SK-N-SH (cell line): ENCODE measurements at regions not wholly inside any gene's neighbourhood (a gene's known extent, or its start where the extent isn't known, plus 50 kb on each side); places are given as distances from the start of the nearest gene placed in this dataset.

Experiments
- CTCF ChIA-PET: fragments of 300-600, 350-600 bp; formaldehyde crosslinking; extraction: SDS; loops from one replicate; lab custom pipeline; 2021; lab: Yijun Ruan, JAX
- POLR2A ChIA-PET: fragments of 350-600 bp; sonication (Branson Sonifier 250); formaldehyde crosslinking; extraction: SDS; loops from one replicate; lab custom pipeline; 2020; ENCODE audit warnings: antibody characterized with exemption, inconsistent platforms; lab: Yijun Ruan, JAX
- DNase-seq: peaks from one replicate; pipeline ENCODE4 v3.0.0; 2012
- H2AFZ ChIP-seq: fragments of 200-600 bp; sonication (generic); 2 replicates; pipeline ENCODE4 v1.8.1; 2016; ENCODE audit warnings: antibody characterized with exemption, mild to moderate bottlenecking, low read depth
- H3F3A ChIP-seq: fragments of 200-600 bp; sonication (generic); replicated peaks from 2 replicates; pipeline ENCODE3; 2016; ENCODE audit warnings: antibody characterized with exemption, mild to moderate bottlenecking; ENCODE audit not compliant: insufficient read depth
- H3K27ac ChIP-seq, 2 experiments: fragments of 200-500 bp in 1 of 2; fragments of 200-600 bp in 1 of 2; sonication (Bioruptor generic) in 1 of 2; sonication (generic), shearing (Covaris generic) in 1 of 2; 2 replicates each; pipeline versions ENCODE4 v1.5.1 to v1.6.1; 2014 to 2016; ENCODE audit warnings: low read depth in 2 of 2, inconsistent platforms in 1 of 2, low read length in 1 of 2, mild to moderate bottlenecking in 1 of 2, mixed read lengths in 1 of 2
- H3K27me3 ChIP-seq: fragments of 200-600 bp; sonication (generic), shearing (Covaris generic); 2 replicates; pipeline ENCODE4 v1.6.1; 2016; ENCODE audit warnings: mixed run types; ENCODE audit not compliant: insufficient read depth
- H3K36me3 ChIP-seq, 2 experiments: fragments of 200-500 bp in 1 of 2; fragments of 200-600 bp in 1 of 2; sonication (Bioruptor generic) in 1 of 2; sonication (generic) in 1 of 2; replicated peaks in 1 of 2; 2 replicates each; pipeline versions ENCODE3 to v1.5.1; 2014 to 2016; ENCODE audit warnings: low read length in 1 of 2, mild to moderate bottlenecking in 1 of 2; ENCODE audit not compliant: insufficient read depth in 2 of 2, control insufficient read depth in 1 of 2
- H3K4me1 ChIP-seq, 2 experiments: fragments of 200-500 bp in 1 of 2; fragments of 200-600 bp in 1 of 2; sonication (Bioruptor generic) in 1 of 2; sonication (generic), shearing (Covaris generic) in 1 of 2; 2 replicates each; pipeline versions ENCODE4 v1.5.1 to v1.6.1; 2014 to 2016; ENCODE audit warnings: low read depth in 1 of 2, low read length in 1 of 2, mixed run types in 1 of 2; ENCODE audit not compliant: insufficient read depth in 2 of 2, control insufficient read depth in 1 of 2
- H3K4me2 ChIP-seq: fragments of 200-600 bp; sonication (generic), shearing (Covaris generic); 2 replicates; pipeline ENCODE4 v1.6.1; 2017; ENCODE audit warnings: mixed run types
- H3K4me3 ChIP-seq, 2 experiments: fragments of 200-500 bp in 1 of 2; fragments of 200-600 bp in 1 of 2; sonication (Bioruptor generic) in 1 of 2; sonication (generic), shearing (Covaris generic) in 1 of 2; 2 replicates each; pipeline versions ENCODE4 v1.5.1 to v1.8.1; 2014 to 2016; ENCODE audit warnings: low read depth in 2 of 2, inconsistent platforms in 1 of 2, low read length in 1 of 2, mild to moderate bottlenecking in 1 of 2, mixed read lengths in 1 of 2, moderate library complexity in 1 of 2
- H3K79me2 ChIP-seq: fragments of 200-600 bp; sonication (generic); 2 replicates; pipeline ENCODE4 v1.8.1; 2017; ENCODE audit warnings: mild to moderate bottlenecking; ENCODE audit not compliant: insufficient read depth
- H3K9ac ChIP-seq: fragments of 200-600 bp; sonication (generic); 2 replicates; pipeline ENCODE4 v1.6.1; 2017; ENCODE audit warnings: mixed run types
- H3K9me2 ChIP-seq: fragments of 200-600 bp; sonication (generic); 2 replicates; pipeline ENCODE4 v1.6.1; 2017; ENCODE audit warnings: mixed run types
- H3K9me3 ChIP-seq: fragments of 200-600 bp; sonication (generic); 2 replicates; pipeline ENCODE4 v1.6.1; 2017; ENCODE audit warnings: mixed run types, mild to moderate bottlenecking, moderate library complexity
- H4K20me1 ChIP-seq: fragments of 200-600 bp; sonication (generic); 2 replicates; pipeline ENCODE4 v1.6.1; 2017; ENCODE audit warnings: mild to moderate bottlenecking, mixed run types; ENCODE audit not compliant: insufficient read depth
- CTCF ChIP-seq: fragments of 200-600 bp; sonication (generic); IDR thresholded peaks from 2 replicates; pipeline ENCODE4 v1.6.1; 2017; ENCODE audit warnings: antibody characterized with exemption, mild to moderate bottlenecking, moderate library complexity
- ELF1 ChIP-seq: IDR thresholded peaks from 2 replicates; pipeline ENCODE4 v1.4.0; 2012
- FOSL2 ChIP-seq: IDR thresholded peaks from 2 replicates; pipeline ENCODE4 v1.4.0; 2012; ENCODE audit warnings: low read depth, mild to moderate bottlenecking, moderate library complexity, borderline replicate concordance
- GABPA ChIP-seq: IDR thresholded peaks from 2 replicates; pipeline ENCODE4 v1.4.0; 2012; ENCODE audit warnings: low read depth, mild to moderate bottlenecking
- GATA2 ChIP-seq: sonication (generic); formaldehyde crosslinking; IDR thresholded peaks from 2 replicates; pipeline ENCODE4 v1.5.0; 2020; ENCODE audit warnings: mild to moderate bottlenecking, missing genetic modification reagents
- MXI1 ChIP-seq: IDR thresholded peaks from 2 replicates; pipeline ENCODE4 v1.6.1; 2012; ENCODE audit warnings: mild to moderate bottlenecking, low read depth, low read length, improper control_type of control experiment
- NRF1 ChIP-seq: IDR thresholded peaks from 2 replicates; pipeline ENCODE4 v1.6.1; 2012; ENCODE audit warnings: low read depth, mild to moderate bottlenecking, low read length
- POLR2AphosphoS5 ChIP-seq: IDR thresholded peaks from 2 replicates; pipeline ENCODE4 v1.6.1; 2012; ENCODE audit warnings: low read depth, low read length
- RAD21 ChIP-seq: IDR thresholded peaks from 2 replicates; pipeline ENCODE4 v1.6.1; 2012; ENCODE audit warnings: mild to moderate bottlenecking, low read length
- RFX5 ChIP-seq: IDR thresholded peaks from 2 replicates; pipeline ENCODE4 v1.6.1; 2012; ENCODE audit warnings: mild to moderate bottlenecking, improper control_type of control experiment, low read length
- RXRA ChIP-seq: IDR thresholded peaks from 2 replicates; pipeline ENCODE4 v1.4.0; 2012; ENCODE audit warnings: low read depth, mild to moderate bottlenecking, borderline replicate concordance
- SIN3A ChIP-seq: IDR thresholded peaks from 2 replicates; pipeline ENCODE4 v1.6.1; 2012; ENCODE audit warnings: low read depth, mild to moderate bottlenecking, low read length, moderate library complexity, borderline replicate concordance
- TAF1 ChIP-seq: IDR thresholded peaks from 2 replicates; pipeline ENCODE4 v1.6.1; 2012; ENCODE audit warnings: low read depth, mild to moderate bottlenecking, low read length, moderate library complexity, borderline replicate concordance
- TCF12 ChIP-seq: IDR thresholded peaks from 2 replicates; pipeline ENCODE4 v1.4.0; 2012
- TEAD4 ChIP-seq: IDR thresholded peaks from 2 replicates; pipeline ENCODE4 v1.4.0; 2012; ENCODE audit warnings: mild to moderate bottlenecking, borderline replicate concordance; ENCODE audit not compliant: insufficient read depth
- USF2 ChIP-seq: fragments of 150-350 bp; IDR thresholded peaks from 2 replicates; pipeline ENCODE4 v1.6.1; 2017; ENCODE audit warnings: antibody characterized with exemption, low read length, low read depth, borderline replicate concordance
- YY1 ChIP-seq: IDR thresholded peaks from 2 replicates; pipeline ENCODE4 v1.4.0; 2012; ENCODE audit warnings: low read depth, mild to moderate bottlenecking
- ZBTB33 ChIP-seq: IDR thresholded peaks from 2 replicates; pipeline ENCODE4 v1.4.0; 2012; ENCODE audit warnings: low read depth, borderline replicate concordance
- WGBS: methylation state at CpG from one replicate; pipeline ENCODE4 v1.1.6; 2017; ENCODE audit warnings: low lambda C conversion rate; 5-methylcytosine and 5-hydroxymethylcytosine counted together
- TF ChIP-seq, protein P1 (sequence below): fragments of 150-350 bp; IDR thresholded peaks from 2 replicates; pipeline ENCODE4 v1.6.1; 2016; ENCODE audit warnings: mild to moderate bottlenecking, low read depth, low read length
- TF ChIP-seq, protein P2 (sequence below): IDR thresholded peaks from 2 replicates; pipeline ENCODE4 v1.4.0; 2012; ENCODE audit warnings: low read depth, borderline replicate concordance

DNA sequence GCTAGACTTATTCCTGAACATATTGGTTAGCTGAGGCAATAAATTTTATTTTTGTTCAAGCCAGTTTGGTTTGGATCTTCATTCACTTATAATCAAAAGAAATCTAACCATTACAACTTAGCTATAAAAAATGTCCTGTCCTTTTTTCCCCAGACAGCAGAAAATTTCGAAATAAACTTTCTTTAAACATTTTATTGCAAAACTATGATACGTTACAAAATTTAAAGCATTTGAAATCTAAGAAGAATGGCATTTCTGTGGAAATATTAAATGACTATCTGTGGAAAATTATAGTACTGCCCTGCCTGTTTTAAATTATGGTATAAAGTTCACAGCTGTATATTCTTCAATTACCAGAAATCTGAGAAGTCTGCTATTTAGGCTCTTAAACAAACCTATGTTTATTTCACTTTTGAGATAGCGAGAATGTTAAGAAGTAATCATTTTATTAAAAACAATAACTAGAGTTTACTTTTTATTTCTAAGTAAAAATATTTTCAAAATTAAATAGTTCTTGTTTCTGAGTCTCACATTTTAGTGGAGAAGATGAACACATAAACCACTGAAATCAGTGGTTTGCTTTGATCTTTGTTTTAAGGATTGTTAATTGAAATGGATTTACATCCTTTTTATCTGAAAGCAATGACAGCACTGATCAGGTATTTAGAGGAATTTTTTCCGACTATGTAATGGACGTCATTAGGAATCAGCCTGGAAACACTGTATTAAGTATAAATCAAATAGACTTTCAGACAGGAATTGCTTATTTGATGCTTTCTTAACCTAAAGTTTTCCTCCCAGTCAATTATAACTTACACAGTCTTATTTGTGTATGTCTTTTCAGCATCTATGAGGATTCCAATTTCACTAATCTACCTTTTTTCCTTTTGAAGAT, 553.7 kb downstream of the COL12A1 start:
- Histone ChIP-seq H4K20me1 (no peaks in the 10 kb centered on the region), H3K4me2 (no peak overlapping the region), H3K79me2 (no peaks in the 10 kb centered on the region), H3K9ac (no peak overlapping the region), H3K4me1 (no peaks in the 10 kb centered on the region), H3K27me3 (no peaks in the 10 kb centered on the region), H3K36me3 (no peaks in the 10 kb centered on the region), H3K4me3 (no peak overlapping the region), H3K27ac (no peak overlapping the region), H3K9me2 (no peaks in the 10 kb centered on the region; the same call in 1 of the 2 replicates), H3K9me3 (no peaks in the 10 kb centered on the region), H2AFZ (no peak overlapping the region), H3F3A (no peaks in the 10 kb centered on the region)
- POLR2A ChIA-PET, result no interaction called here
- TF ChIP-seq TCF12, result no peak
- TF ChIP-seq POLR2AphosphoS5, result no peak
- TF ChIP-seq FOSL2, result no peak
- no peak for TF ChIP-seq TAF1
- no peak for TF ChIP-seq YY1
- TF ChIP-seq, protein P1, sequence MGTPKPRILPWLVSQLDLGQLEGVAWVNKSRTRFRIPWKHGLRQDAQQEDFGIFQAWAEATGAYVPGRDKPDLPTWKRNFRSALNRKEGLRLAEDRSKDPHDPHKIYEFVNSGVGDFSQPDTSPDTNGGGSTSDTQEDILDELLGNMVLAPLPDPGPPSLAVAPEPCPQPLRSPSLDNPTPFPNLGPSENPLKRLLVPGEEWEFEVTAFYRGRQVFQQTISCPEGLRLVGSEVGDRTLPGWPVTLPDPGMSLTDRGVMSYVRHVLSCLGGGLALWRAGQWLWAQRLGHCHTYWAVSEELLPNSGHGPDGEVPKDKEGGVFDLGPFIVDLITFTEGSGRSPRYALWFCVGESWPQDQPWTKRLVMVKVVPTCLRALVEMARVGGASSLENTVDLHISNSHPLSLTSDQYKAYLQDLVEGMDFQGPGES, result no peak
- no peak for TF ChIP-seq TEAD4
- TF ChIP-seq RAD21, result no peak
- TF ChIP-seq ZBTB33, result no peak
- TF ChIP-seq RXRA, result no peak
- no peak for TF ChIP-seq CTCF
- no peak for TF ChIP-seq NRF1
- no peak for TF ChIP-seq GATA2 (CRISPR knock-in tag)
- no peak for TF ChIP-seq SIN3A
- no peak for TF ChIP-seq MXI1
- TF ChIP-seq GABPA, result no peak
- TF ChIP-seq, protein P2, sequence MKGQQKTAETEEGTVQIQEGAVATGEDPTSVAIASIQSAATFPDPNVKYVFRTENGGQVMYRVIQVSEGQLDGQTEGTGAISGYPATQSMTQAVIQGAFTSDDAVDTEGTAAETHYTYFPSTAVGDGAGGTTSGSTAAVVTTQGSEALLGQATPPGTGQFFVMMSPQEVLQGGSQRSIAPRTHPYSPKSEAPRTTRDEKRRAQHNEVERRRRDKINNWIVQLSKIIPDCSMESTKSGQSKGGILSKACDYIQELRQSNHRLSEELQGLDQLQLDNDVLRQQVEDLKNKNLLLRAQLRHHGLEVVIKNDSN, result no peak
- no peak for TF ChIP-seq RFX5
- TF ChIP-seq ELF1, result no peak
- TF ChIP-seq USF2, result no peak
- CTCF ChIA-PET, result no interaction called here
- no peak for DNase-seq
- WGBS, result 3% methylated on average over 5 of the region's 5 CpGs
